GM12892 (cell line): ENCODE measurements at regions not wholly inside any gene's neighbourhood (a gene's known extent, or its start where the extent isn't known, plus 50 kb on each side); places are given as distances from the start of the nearest gene placed in this dataset.

Experiments used
- POLR2A ChIP-seq: IDR thresholded peaks from 2 replicates; pipeline ENCODE4 v1.6.1; 2011; ENCODE audit warnings: low read depth, low read length, control low read depth
- POLR2AphosphoS5 ChIP-seq: IDR thresholded peaks from 2 replicates; pipeline ENCODE4 v1.6.1; 2011; ENCODE audit warnings: low read depth, low read length, control low read depth
- TAF1 ChIP-seq: IDR thresholded peaks from 2 replicates; pipeline ENCODE4 v1.6.1; 2011; ENCODE audit warnings: low read depth, mild to moderate bottlenecking, control low read depth, low read length, borderline replicate concordance

DNA sequence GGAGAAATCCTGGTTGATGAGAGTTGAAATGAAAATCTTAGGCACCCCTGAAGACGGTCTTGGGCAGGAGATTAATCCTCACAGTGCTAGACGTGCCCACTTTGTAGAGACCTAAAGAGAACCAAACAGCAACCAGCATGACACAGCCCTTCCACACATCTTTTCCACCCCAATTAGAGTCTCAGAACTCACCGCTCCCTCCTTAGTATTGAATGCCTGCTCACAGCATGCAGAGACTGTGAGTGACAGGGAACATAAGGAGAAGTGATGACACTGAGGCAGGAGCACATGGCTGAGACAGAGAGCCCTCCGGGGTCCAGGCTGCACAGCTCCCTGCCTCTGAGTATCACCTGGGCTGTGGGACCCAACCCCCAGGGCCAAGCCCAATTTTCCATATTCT is 367.6 kb downstream of the EIPR1 start:
- TF ChIP-seq POLR2A (no peak), TAF1 (no peak), POLR2AphosphoS5 (no peak)
